ENCODE measurements at regions not wholly inside any gene's neighbourhood (a gene's known extent, or its start where the extent isn't known, plus 50 kb on each side); places are given as distances from the start of the nearest gene placed in this dataset.

GRCh38 chr12:92554158-92555073 lies 148.4 kb upstream of the PLEKHG7 start:
- no peak for DNase-seq (ENCODE audit: low read depth, low spot score)

DNA sequence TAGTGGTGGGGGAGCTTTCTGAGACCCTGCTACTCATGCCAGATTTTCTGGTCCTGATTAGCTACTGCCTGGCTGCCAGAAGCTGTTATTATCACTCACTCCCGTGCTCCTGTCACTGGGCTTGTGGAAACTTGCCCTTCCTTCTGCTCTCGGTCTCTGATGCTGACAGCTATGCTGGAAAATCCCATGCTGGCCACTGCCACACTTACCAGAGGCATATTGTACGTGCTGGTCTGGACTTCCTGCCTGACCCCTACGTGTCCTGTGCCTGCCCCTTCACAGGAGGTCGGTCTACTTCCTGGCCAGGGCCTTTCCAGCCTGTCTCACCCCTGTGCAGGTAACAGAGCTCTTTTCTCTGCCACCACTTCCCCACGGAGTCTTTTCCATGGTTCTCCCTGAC lies 149.4 kb upstream of the PLEKHG7 start:
- DNase-seq (ENCODE audit: low read depth, low spot score): no peak

DNA sequence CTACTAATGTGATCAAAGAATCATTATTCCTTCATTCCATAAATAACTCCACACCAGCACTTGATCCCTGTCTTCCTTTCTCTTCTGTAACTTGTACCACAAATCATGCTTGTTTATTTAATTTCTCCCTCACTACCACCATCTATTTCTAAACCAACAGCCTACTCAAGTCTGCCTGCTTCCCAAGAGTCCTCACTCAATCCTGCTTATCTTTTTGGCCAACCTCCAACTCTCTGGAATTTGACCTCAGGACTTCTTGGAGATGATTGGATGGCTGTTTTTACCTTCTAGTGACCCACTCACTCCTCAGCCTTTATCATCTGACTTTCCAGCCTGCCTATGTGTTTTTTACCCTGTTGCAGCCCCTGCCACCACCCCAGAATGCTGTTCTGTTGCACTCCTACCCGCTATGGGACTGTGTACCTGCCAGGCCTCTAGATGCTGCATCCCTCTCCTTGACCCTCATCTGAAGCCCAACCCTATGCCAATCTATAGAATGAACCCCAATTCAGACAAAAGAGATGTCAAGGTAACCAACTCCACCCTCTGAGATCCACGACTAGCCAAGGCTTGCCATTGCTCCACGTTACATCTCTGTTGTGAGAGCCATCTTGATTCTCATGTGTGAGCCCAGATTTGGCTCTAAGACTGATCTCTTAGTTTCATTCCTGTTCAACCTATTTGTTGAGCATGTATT lies 150.2 kb upstream of the PLEKHG7 start:
- DNase-seq (ENCODE audit: low read depth, low spot score): no peak

DNA sequence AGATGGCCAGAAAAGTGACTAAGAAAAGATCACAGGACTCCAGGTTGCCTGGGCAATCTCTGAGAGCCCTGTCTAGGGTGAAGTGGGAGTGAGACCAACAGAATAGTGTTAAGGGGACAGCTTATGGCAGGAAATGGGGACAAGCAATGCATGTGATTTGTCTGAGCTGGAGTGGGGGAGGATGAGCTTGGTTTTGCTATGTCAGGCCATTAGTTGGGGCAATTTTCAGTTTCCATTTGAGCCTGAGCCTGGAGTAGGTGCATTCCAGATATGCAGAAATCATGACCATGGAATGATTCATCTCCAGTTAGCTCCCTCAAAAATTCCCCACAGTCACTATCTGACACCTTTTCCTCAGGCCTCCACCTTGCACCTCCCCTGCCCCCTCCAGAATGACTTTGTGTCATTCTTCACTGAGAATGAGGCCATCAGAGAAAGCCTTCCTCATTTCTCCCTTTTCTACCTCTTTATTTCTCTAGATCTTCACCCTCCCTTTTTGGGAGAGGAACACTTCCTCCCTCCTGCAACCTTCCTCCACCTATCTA lies 150.9 kb upstream of the PLEKHG7 start:
- DNase-seq (ENCODE audit: low read depth, low spot score): no peak

DNA sequence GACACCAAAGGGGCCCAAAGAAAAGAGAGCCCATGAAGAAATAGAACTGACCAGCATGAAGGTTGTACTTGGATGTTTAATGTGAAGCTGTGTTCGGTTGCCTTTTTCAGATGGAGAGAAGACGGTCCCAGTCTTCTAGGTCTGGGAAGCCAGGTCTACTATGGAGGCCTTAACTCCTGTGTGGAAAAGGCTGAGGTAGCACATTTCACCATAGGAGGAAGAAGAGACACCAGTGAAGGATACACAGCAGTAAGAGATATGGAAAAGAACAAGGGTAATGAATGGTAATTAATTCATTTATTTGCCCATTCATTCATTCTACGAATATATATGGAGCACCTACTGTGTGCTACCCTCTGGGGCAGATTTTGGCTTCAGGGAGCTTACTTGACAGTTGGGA lies 151.6 kb upstream of the PLEKHG7 start:
- no peak for DNase-seq (ENCODE audit: low read depth, low spot score)

DNA sequence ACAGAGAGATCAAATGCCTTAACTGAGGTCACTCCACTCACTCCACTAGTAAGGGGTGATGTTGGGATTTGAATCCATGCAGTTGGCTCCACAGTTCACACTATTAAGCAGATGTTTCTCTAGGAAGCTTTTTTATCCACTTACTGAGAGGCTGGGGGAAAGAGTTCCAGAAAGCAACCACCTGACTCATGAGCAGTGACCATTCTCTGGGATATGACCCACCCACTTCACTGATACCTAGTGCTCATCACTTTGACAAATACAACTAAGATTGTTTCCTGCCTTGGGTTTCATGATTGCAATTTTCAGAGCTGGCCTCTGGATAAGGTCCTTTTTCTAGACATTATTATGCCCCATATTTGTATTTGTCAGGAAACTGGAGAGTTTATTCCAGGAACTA lies 152.1 kb upstream of the PLEKHG7 start:
- DNase-seq (ENCODE audit: low read depth, low spot score): no peak

- DNase-seq (ENCODE audit: low read depth, low spot score): no peak
These were observed 152.5 kb upstream of the PLEKHG7 start for GRCh38 chr12:92550254-92550653.

DNA sequence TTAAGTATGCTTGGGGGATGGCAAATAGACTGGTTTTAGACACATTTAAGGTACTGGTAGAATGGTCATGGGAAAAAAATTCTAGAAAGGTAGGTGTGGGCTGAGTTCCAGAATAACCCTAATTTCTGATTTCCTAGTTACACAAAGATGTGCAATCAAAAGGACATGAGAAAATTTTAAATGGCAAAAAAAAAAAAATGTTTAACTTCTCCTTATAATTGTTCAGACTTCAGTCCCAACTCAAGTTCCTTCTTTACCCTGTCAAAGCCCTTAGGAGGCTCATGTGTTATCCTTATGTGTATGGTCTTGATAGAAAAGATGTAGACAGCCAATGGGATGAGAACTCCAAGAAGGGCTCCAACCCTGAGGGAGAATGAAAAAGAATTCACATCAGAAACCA lies 153.3 kb upstream of the PLEKHG7 start:
- DNase-seq (ENCODE audit: low read depth, low spot score): no peak

- no peak for DNase-seq (ENCODE audit: low read depth, low spot score)
These were observed 154.9 kb upstream of the PLEKHG7 start for GRCh38 chr12:92547906-92548305.

- no peak for DNase-seq (ENCODE audit: low read depth, low spot score)
These were observed 155.4 kb upstream of the PLEKHG7 start for GRCh38 chr12:92547420-92547819.

DNA sequence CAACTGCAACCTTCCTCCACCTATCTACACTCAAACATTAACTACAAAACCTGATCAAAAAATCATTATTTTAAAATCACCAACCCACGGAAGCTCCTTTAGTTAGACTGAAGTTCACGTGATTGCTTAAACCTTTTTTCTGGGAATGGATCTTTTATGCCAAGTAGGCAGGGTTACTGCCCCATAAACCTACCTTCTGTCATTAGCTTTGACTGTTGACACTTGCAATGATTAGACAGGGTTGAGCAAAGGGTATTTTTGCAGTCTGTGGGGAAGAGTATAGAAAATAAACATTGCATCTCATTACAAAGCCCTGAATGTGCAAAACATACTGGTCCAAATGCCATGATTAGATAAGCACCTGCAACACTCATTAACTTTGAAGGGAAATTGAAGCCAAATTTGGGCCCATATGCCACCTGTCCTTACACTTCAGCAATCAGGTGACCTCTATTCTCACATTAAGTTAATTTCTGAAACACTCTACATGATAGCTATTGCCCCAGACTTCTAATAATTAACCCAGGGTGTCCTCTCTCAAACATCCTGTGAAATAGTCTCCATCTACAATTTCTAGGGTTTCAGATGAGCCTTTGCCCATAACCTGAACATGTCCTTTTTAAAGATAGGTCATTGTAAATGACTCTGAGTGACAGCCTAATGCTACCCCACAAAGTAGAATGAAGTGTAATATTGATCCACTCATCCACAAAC lies 156.0 kb upstream of the PLEKHG7 start:
- no peak for DNase-seq (ENCODE audit: low read depth, low spot score)

DNA sequence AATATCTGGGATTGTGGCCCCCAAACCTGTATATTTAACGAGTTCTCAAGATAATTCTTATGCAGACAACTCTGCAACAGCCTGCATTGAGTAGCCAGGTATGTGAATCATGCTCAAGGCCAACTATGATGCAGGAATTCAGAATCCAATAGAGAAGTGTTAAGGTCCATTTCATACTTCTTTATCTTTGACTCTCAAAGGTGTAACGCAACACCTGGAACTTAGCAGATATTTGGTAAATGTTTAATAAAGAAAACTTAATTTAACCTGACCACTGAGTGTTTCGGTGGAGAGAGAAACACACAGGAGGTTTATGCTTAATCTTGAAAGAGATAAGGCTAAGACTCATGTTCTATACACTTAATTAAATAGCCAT lies 156.5 kb upstream of the PLEKHG7 start:
- DNase-seq (ENCODE audit: low read depth, low spot score): no peak

DNA sequence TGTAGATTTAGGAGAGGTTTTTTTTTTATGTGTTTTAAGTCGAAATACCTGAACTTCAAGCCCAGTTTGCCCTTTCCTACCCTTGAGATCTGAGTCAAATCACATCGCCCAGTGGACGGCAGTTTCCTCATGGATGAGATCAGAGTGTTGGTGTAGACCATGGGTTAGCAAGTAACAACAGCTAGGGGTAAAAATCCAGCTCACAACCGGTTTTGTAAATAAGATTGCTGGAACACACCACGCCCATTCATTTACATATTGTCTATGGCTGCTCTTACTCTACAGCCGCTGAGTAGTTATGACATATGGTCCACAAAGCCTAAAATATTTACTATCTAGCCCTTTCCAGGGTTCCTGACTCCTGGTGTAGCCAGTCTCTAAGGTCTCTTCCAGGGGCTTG lies 158.5 kb upstream of the PLEKHG7 start:
- DNase-seq (ENCODE audit: low read depth, low spot score): peak; percentile 10

DNA sequence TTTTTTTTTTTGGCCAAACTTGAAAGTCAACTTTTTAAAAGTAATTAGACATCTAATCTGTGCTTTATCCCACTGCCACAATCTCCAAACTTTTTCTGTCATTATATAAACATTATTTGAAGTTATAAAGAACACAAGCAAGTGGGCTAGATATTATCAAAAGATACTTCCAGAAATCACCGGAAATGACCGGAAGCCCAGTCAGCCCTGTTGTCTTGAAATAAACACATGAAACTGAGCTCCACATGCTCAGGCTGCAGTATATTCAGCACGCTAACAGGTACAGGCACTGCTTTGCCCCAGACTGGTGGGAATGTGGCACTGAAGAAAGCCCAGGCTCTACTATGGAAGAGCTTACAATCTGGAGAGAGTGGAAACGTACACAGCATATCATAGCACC lies 158.9 kb upstream of the PLEKHG7 start:
- peak; percentile 5 for DNase-seq (ENCODE audit: low read depth, low spot score)

- peak; percentile 63 for DNase-seq (ENCODE audit: low read depth, low spot score)
These were observed 159.4 kb upstream of the PLEKHG7 start for GRCh38 chr12:92543359-92543758.

GRCh38 chr12:92541731-92542130 lies 161.1 kb upstream of the PLEKHG7 start:
- no peak for DNase-seq (ENCODE audit: low read depth, low spot score)

GRCh38 chr12:92540782-92541423 lies 161.9 kb upstream of the PLEKHG7 start:
- DNase-seq (ENCODE audit: low read depth, low spot score): no peak

DNA sequence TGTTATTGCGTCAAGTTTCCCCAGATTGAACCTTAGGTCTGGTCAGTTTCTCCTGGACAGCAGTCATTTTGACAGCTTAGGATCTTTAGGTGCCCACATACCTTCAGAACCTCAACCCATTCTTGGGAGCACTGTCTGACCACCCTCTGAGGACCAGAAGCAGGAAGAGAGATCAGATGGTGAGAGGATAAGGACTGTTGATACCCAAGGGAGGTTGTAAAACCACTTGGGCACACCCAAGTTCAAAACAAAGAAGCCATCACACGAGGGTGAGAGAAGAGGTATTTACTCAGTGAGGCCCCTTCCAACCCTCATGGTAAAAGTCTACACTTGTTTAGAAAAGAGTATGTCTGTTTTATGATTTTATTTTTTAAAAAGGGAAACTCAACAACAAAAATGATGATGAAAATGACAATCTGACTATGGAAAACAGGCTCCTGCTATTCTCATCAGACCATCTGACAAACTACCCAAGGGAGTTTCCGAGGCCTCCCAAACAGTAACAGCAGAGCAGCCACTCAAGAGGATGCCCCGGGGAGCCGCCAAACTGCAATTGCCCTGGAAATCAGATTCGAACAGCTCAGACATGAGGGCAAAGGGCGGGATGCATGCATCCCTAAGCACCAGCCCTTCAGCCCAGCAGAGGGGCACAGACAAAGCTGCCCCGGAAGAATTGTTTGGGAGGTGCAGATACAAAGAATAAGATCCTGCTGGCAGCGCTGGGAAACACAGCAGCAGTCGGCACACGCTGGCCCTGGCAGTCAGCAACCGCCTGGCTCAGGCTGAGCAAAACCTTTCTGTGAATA lies 162.6 kb upstream of the PLEKHG7 start:
- DNase-seq (ENCODE audit: low read depth, low spot score): peak; percentile 43

DNA sequence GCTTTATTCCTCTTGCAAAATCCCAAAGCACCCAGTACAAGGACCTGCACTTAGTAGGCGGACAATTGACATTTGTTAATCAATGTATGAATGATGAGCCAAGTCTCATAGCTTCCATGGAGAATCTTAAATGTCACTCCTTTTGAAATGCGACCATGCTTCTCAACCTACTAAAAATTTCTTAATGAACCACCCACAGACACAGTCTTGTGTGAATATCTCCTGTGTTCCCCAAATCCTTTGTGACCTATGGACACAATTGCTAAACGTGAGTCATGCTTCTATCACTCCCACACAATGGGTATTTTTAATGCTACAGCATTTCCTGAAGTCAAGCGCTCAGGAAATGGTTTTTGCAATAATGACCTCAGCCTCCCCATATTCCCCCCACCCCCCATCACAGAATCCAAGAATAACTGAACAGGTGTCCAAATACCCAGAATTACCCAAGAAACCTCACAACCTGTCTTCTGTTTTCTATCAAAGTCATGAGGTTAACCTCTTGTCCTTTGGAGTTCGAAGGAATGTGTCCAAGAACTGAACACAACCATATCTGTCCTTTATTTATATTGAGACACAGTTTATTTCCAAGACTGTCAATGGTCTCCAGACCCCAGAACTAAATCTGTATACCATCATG lies 163.6 kb upstream of the PLEKHG7 start:
- no peak for DNase-seq (ENCODE audit: low read depth, low spot score)

DNA sequence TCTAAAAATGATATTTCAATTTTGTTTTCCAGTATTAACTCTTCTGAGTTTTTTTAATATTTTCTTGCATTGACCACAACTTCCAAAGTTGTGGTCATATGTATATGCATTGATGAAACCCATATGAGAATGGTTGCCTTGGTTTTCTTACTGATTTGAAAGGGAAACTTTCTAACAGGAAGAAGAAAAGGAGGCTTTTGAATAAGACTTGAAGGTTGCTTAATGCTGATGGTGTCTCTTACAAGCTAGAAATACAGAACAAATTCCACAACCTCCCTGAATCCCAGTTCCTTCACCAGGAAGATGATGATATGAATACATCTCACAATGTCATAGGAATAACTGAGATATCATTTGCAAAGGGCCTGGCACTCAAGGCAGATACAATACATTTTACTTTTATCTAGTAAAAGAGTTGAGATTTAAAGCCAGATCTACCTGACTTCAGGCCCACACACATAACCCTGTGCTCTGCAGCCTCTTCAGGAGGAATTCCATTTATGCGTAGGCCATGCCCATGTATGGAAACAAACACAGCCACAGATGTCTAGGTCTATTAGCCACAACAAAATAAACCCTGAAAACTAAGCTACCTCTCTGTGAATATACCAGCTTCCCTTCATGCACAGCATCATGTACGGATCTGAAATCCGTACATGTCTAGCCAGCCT lies 165.4 kb upstream of the PLEKHG7 start:
- no peak for DNase-seq (ENCODE audit: low read depth, low spot score)
